ENCODE measurements at regions not wholly inside any gene's neighbourhood (a gene's known extent, or its start where the extent isn't known, plus 50 kb on each side); places are given as distances from the start of the nearest gene placed in this dataset.

- no peak for FAIRE-seq
These were observed 539.6 kb downstream of the PDHA2 start for GRCh38 chr4:96379524-96379923.

GRCh38 chr4:96380106-96380505 lies 540.2 kb downstream of the PDHA2 start:
- Histone ChIP-seq H2AFZ (ENCODE audit: control insufficient read depth, low read length) (no peak overlapping the region), H3K9me3 (ENCODE audit: control insufficient read depth, low read depth, low read length) (no peaks in the 10 kb centered on the region), H3K79me2 (ENCODE audit: control insufficient read depth, insufficient read depth, low read length) (no peaks in the 10 kb centered on the region), H3K36me3 (ENCODE audit: control insufficient read depth in 2 of 2, extremely low read depth in 1 of 2, insufficient read depth in 2 of 2, low read length in 2 of 2) (no peaks in the 10 kb centered on the region), H4K20me1 (ENCODE audit: control insufficient read depth, extremely low read depth, insufficient read depth, low read length) (no peaks in the 10 kb centered on the region), H3K4me1 (ENCODE audit: control insufficient read depth, extremely low read depth, insufficient read depth, low read length) (no peaks in the 10 kb centered on the region), H3K9ac (ENCODE audit: control insufficient read depth, extremely low read depth, insufficient read depth, low read length) (no peak overlapping the region), H3K4me3 (ENCODE audit: control insufficient read depth in 2 of 3, extremely low read depth in 1 of 3, insufficient read depth in 2 of 3, low read depth in 1 of 3, low read length in 3 of 3) (no peak overlapping the region), H3K4me2 (ENCODE audit: control insufficient read depth, extremely low read depth, insufficient read depth, low read depth, low read length) (no peak overlapping the region), H3K27ac (ENCODE audit: control insufficient read depth, insufficient read depth, low read length) (no peak overlapping the region), H3K9me1 (ENCODE audit: control insufficient read depth, extremely low read depth, insufficient read depth, low read length) (no peaks in the 10 kb centered on the region), H3K27me3 (ENCODE audit: control insufficient read depth, extremely low read depth, insufficient read depth, low read length) (no peaks in the 10 kb centered on the region)
- no peak for DNase-seq (ENCODE audit: low read depth, low spot score)
- no peak for FAIRE-seq
- dilution Hi-C loops (cut with MboI; ENCODE audit: extremely low pct_ligation_motif_present, low sequenced_read_pairs) = no loop called here
- TF ChIP-seq EZH2 (IDR thresholded peaks at IDR 0.05; ENCODE audit: low read length) (no peak), CTCF (optimal IDR thresholded peaks at IDR 0.05 in 1 of 3, IDR thresholded peaks at IDR 0.05 in 1 of 3, conservative IDR thresholded peaks at IDR 0.05 in 1 of 3; ENCODE audit: extremely low read depth in 1 of 3, insufficient read depth in 2 of 3, low read length in 3 of 3) (no peak)

More at GRCh38 chr4:96379524-96379923, 539.6 kb downstream of the PDHA2 start:
- Histone ChIP-seq H3K9ac (ENCODE audit: control insufficient read depth, extremely low read depth, insufficient read depth, low read length) (no peak overlapping the region), H3K4me3 (ENCODE audit: control insufficient read depth in 2 of 3, extremely low read depth in 1 of 3, insufficient read depth in 2 of 3, low read depth in 1 of 3, low read length in 3 of 3) (no peak overlapping the region), H2AFZ (ENCODE audit: control insufficient read depth, low read length) (no peak overlapping the region), H4K20me1 (ENCODE audit: control insufficient read depth, extremely low read depth, insufficient read depth, low read length) (no peaks in the 10 kb centered on the region), H3K9me3 (ENCODE audit: control insufficient read depth, low read depth, low read length) (no peaks in the 10 kb centered on the region), H3K27me3 (ENCODE audit: control insufficient read depth, extremely low read depth, insufficient read depth, low read length) (no peaks in the 10 kb centered on the region), H3K79me2 (ENCODE audit: control insufficient read depth, insufficient read depth, low read length) (no peaks in the 10 kb centered on the region), H3K27ac (ENCODE audit: control insufficient read depth, insufficient read depth, low read length) (no peak overlapping the region), H3K4me1 (ENCODE audit: control insufficient read depth, extremely low read depth, insufficient read depth, low read length) (no peaks in the 10 kb centered on the region), H3K4me2 (ENCODE audit: control insufficient read depth, extremely low read depth, insufficient read depth, low read depth, low read length) (no peak overlapping the region), H3K9me1 (ENCODE audit: control insufficient read depth, extremely low read depth, insufficient read depth, low read length) (no peaks in the 10 kb centered on the region), H3K36me3 (ENCODE audit: control insufficient read depth in 2 of 2, extremely low read depth in 1 of 2, insufficient read depth in 2 of 2, low read length in 2 of 2) (no peaks in the 10 kb centered on the region)
- DNase-seq (ENCODE audit: low read depth, low spot score) = no peak
- TF ChIP-seq CTCF (optimal IDR thresholded peaks at IDR 0.05 in 1 of 3, IDR thresholded peaks at IDR 0.05 in 1 of 3, conservative IDR thresholded peaks at IDR 0.05 in 1 of 3; ENCODE audit: extremely low read depth in 1 of 3, insufficient read depth in 2 of 3, low read length in 3 of 3) = no peak
- no peak for TF ChIP-seq EZH2 (IDR thresholded peaks at IDR 0.05; ENCODE audit: low read length)
- dilution Hi-C loops (cut with MboI; ENCODE audit: extremely low pct_ligation_motif_present, low sequenced_read_pairs) = no loop called here

Measured in keratinocyte (primary cell).